ENCODE measurements at regions not wholly inside any gene's neighbourhood (a gene's known extent, or its start where the extent isn't known, plus 50 kb on each side); places are given as distances from the start of the nearest gene placed in this dataset.

GRCh38 chr12:13359636-13360035, 163.1 kb downstream of the EMP1 start:
- Histone ChIP-seq H3K27ac (ENCODE audit: low read depth, low read length) (no peak overlapping the region), H4K12ac (ENCODE audit: low read depth, low read length) (no peak overlapping the region), H3K79me2 (ENCODE audit: control insufficient read depth, insufficient read depth, low read length, poor library complexity) (no peaks in the 10 kb centered on the region), H2BK12ac (ENCODE audit: low read length) (no peak overlapping the region), H2AK5ac (ENCODE audit: low read length) (no peak overlapping the region), H3K4me1 (ENCODE audit: control insufficient read depth in 1 of 2, insufficient read depth in 2 of 2, low read length in 2 of 2) (no peaks in the 10 kb centered on the region), H2BK5ac (ENCODE audit: low read depth, low read length, poor library complexity) (no peak overlapping the region), H3K4me3 (ENCODE audit: low read depth, low read length) (no peak overlapping the region), H3K4me2 (ENCODE audit: low read length) (no peak overlapping the region), H4K8ac (ENCODE audit: low read depth, low read length) (no peak overlapping the region), H3K79me1 (ENCODE audit: low read length) (no peaks in the 10 kb centered on the region), H2BK120ac (ENCODE audit: insufficient read depth, low read length, poor library complexity) (no peak overlapping the region), H3K4ac (ENCODE audit: low read depth, low read length) (no peak overlapping the region), H3K23ac (ENCODE audit: low read length) (no peak overlapping the region), H4K91ac (ENCODE audit: low read depth, low read length) (no peak overlapping the region), H2AFZ (ENCODE audit: insufficient read depth, low read length, poor library complexity) (no peak overlapping the region), H3K14ac (ENCODE audit: low read length) (no peak overlapping the region), H3K27me3 (ENCODE audit: insufficient read depth, low read length) (no peaks in the 10 kb centered on the region), H3K36me3 (ENCODE audit: control insufficient read depth in 1 of 2, insufficient read depth in 2 of 2, low read length in 2 of 2) (no peaks in the 10 kb centered on the region), H3K18ac (ENCODE audit: low read length) (no peak overlapping the region), H3K9me3 (ENCODE audit: insufficient read depth, low read depth, low read length) (no peaks in the 10 kb centered on the region), H3K9ac (ENCODE audit: low read length) (no peak overlapping the region)
- DNase-seq, result no peak

GRCh38 chr12:13358391-13358905, 161.9 kb downstream of the EMP1 start:
- WGBS (ENCODE audit: extremely low coverage, insufficient coverage, insufficient read length), result no CpG with 5 or more reads among the region's 4 CpGs
- no peak overlapping the region for H3K27ac ChIP-seq (ENCODE audit: low read depth, low read length)

GRCh38 chr12:13350946-13351345, 154.4 kb downstream of the EMP1 start:
- Histone ChIP-seq H2BK12ac (ENCODE audit: low read length) (no peak overlapping the region), H3K79me1 (ENCODE audit: low read length) (no peaks in the 10 kb centered on the region), H3K9me3 (ENCODE audit: insufficient read depth, low read depth, low read length) (no peaks in the 10 kb centered on the region), H3K27me3 (ENCODE audit: insufficient read depth, low read length) (no peaks in the 10 kb centered on the region), H2BK120ac (ENCODE audit: insufficient read depth, low read length, poor library complexity) (no peak overlapping the region), H3K14ac (ENCODE audit: low read length) (no peak overlapping the region), H3K36me3 (ENCODE audit: control insufficient read depth in 1 of 2, insufficient read depth in 2 of 2, low read length in 2 of 2) (no peaks in the 10 kb centered on the region), H2BK5ac (ENCODE audit: low read depth, low read length, poor library complexity) (peak overlapping the region; percentile 33), H3K27ac (ENCODE audit: low read depth, low read length) (peak overlapping the region; percentile 73), H3K23ac (ENCODE audit: low read length) (no peak overlapping the region), H3K9ac (ENCODE audit: low read length) (no peak overlapping the region), H3K79me2 (ENCODE audit: control insufficient read depth, insufficient read depth, low read length, poor library complexity) (no peaks in the 10 kb centered on the region), H3K4ac (ENCODE audit: low read depth, low read length) (no peak overlapping the region), H2AK5ac (ENCODE audit: low read length) (no peak overlapping the region), H2AFZ (ENCODE audit: insufficient read depth, low read length, poor library complexity) (no peak overlapping the region), H4K91ac (ENCODE audit: low read depth, low read length) (no peak overlapping the region), H3K18ac (ENCODE audit: low read length) (no peak overlapping the region), H4K8ac (ENCODE audit: low read depth, low read length) (no peak overlapping the region), H3K4me3 (ENCODE audit: low read depth, low read length) (no peak overlapping the region), H3K4me1 (ENCODE audit: control insufficient read depth in 1 of 2, insufficient read depth in 2 of 2, low read length in 2 of 2) (peaks cover 12 to 19% of the 10 kb centered on the region in 2 experiments), H3K4me2 (ENCODE audit: low read length) (peak overlapping the region; percentile 29), H4K12ac (ENCODE audit: low read depth, low read length) (no peak overlapping the region)
- no peak for DNase-seq
- no CpG with 5 or more reads among the region's 2 CpGs for WGBS (ENCODE audit: extremely low coverage, insufficient coverage, insufficient read length)

More at GRCh38 chr12:13358391-13358905, 161.9 kb downstream of the EMP1 start:
- Histone ChIP-seq H3K27me3 (ENCODE audit: insufficient read depth, low read length) (no peaks in the 10 kb centered on the region), H3K79me1 (ENCODE audit: low read length) (no peaks in the 10 kb centered on the region), H3K14ac (ENCODE audit: low read length) (no peak overlapping the region), H4K91ac (ENCODE audit: low read depth, low read length) (no peak overlapping the region), H4K8ac (ENCODE audit: low read depth, low read length) (no peak overlapping the region), H2AK5ac (ENCODE audit: low read length) (no peak overlapping the region), H3K9me3 (ENCODE audit: insufficient read depth, low read depth, low read length) (no peaks in the 10 kb centered on the region), H3K4me3 (ENCODE audit: low read depth, low read length) (no peak overlapping the region), H3K4me1 (ENCODE audit: control insufficient read depth in 1 of 2, insufficient read depth in 2 of 2, low read length in 2 of 2) (no peaks in the 10 kb centered on the region), H3K9ac (ENCODE audit: low read length) (peak overlapping the region; percentile 53), H3K4me2 (ENCODE audit: low read length) (no peak overlapping the region), H3K4ac (ENCODE audit: low read depth, low read length) (no peak overlapping the region), H3K36me3 (ENCODE audit: control insufficient read depth in 1 of 2, insufficient read depth in 2 of 2, low read length in 2 of 2) (no peaks in the 10 kb centered on the region), H3K18ac (ENCODE audit: low read length) (no peak overlapping the region), H3K79me2 (ENCODE audit: control insufficient read depth, insufficient read depth, low read length, poor library complexity) (no peaks in the 10 kb centered on the region), H4K12ac (ENCODE audit: low read depth, low read length) (no peak overlapping the region), H2BK12ac (ENCODE audit: low read length) (no peak overlapping the region), H2AFZ (ENCODE audit: insufficient read depth, low read length, poor library complexity) (no peak overlapping the region), H2BK120ac (ENCODE audit: insufficient read depth, low read length, poor library complexity) (no peak overlapping the region), H3K23ac (ENCODE audit: low read length) (no peak overlapping the region), H2BK5ac (ENCODE audit: low read depth, low read length, poor library complexity) (no peak overlapping the region)
- DNase-seq, result no peak

GRCh38 chr12:13350381-13350780, 153.9 kb downstream of the EMP1 start:
- H3K79me1 ChIP-seq (ENCODE audit: low read length), result no peaks in the 10 kb centered on the region
- no CpG with 5 or more reads among the region's 2 CpGs for WGBS (ENCODE audit: extremely low coverage, insufficient coverage, insufficient read length)

More at GRCh38 chr12:13350381-13350780, 153.9 kb downstream of the EMP1 start:
- Histone ChIP-seq H3K9me3 (ENCODE audit: insufficient read depth, low read depth, low read length) (no peaks in the 10 kb centered on the region), H4K8ac (ENCODE audit: low read depth, low read length) (no peak overlapping the region), H2BK12ac (ENCODE audit: low read length) (no peak overlapping the region), H4K91ac (ENCODE audit: low read depth, low read length) (peak overlapping the region; percentile 4), H2BK5ac (ENCODE audit: low read depth, low read length, poor library complexity) (no peak overlapping the region), H3K79me2 (ENCODE audit: control insufficient read depth, insufficient read depth, low read length, poor library complexity) (no peaks in the 10 kb centered on the region), H2AFZ (ENCODE audit: insufficient read depth, low read length, poor library complexity) (no peak overlapping the region), H3K4me2 (ENCODE audit: low read length) (no peak overlapping the region), H3K4me1 (ENCODE audit: control insufficient read depth in 1 of 2, insufficient read depth in 2 of 2, low read length in 2 of 2) (peaks cover 12 to 19% of the 10 kb centered on the region in 2 experiments), H3K14ac (ENCODE audit: low read length) (no peak overlapping the region), H3K9ac (ENCODE audit: low read length) (no peak overlapping the region), H3K27me3 (ENCODE audit: insufficient read depth, low read length) (no peaks in the 10 kb centered on the region), H3K36me3 (ENCODE audit: control insufficient read depth in 1 of 2, insufficient read depth in 2 of 2, low read length in 2 of 2) (no peaks in the 10 kb centered on the region), H3K27ac (ENCODE audit: low read depth, low read length) (peak overlapping the region; percentile 73), H3K18ac (ENCODE audit: low read length) (no peak overlapping the region), H3K23ac (ENCODE audit: low read length) (no peak overlapping the region), H4K12ac (ENCODE audit: low read depth, low read length) (no peak overlapping the region), H3K4me3 (ENCODE audit: low read depth, low read length) (no peak overlapping the region), H3K4ac (ENCODE audit: low read depth, low read length) (no peak overlapping the region), H2BK120ac (ENCODE audit: insufficient read depth, low read length, poor library complexity) (peak overlapping the region; percentile 15), H2AK5ac (ENCODE audit: low read length) (no peak overlapping the region)
- DNase-seq, result no peak
